GM18909 (cell line): ENCODE measurements at regions not wholly inside any gene's neighbourhood (a gene's known extent, or its start where the extent isn't known, plus 50 kb on each side); places are given as distances from the start of the nearest gene placed in this dataset.
"Not testable (repeated sequence)": the region's sequence is repeated elsewhere in the genome, so short reads cannot be mapped to it uniquely, and the experiment has no call there.

Experiments used
- ATAC-seq: cut with Tn5 transposase; IDR thresholded peaks from one replicate; pipeline ENCODE4 v1.9.1; 2021; ENCODE audit warnings: mild to moderate bottlenecking; ENCODE audit not compliant: unreplicated experiment, poor library complexity

DNA sequence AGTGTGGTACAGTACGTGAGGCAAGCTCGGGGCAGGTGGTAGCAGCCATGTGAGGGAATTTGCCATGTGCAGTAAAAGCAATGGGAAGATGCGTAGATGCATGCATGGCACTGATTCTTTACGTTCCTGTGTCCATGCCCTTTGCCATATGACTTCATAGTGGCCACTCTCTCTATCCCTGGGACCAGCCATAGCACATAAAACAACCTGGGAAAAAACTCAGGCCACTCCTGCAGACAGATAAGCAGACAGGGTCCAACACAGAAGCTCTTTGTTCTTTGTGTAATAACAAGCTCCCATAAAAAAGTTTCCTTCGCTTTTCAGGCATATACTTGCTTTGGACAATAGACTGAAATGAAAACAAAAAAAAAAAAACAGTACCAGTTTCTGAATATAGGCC lies 622.4 kb upstream of the POM121L12 start:
- no peak for ATAC-seq

- no peak for ATAC-seq
Measured at GRCh38 chr7:52410032-52410431, 625.4 kb upstream of the POM121L12 start.

GRCh38 chr7:52406808-52407207 lies 628.6 kb upstream of the POM121L12 start:
- ATAC-seq, result no peak

DNA sequence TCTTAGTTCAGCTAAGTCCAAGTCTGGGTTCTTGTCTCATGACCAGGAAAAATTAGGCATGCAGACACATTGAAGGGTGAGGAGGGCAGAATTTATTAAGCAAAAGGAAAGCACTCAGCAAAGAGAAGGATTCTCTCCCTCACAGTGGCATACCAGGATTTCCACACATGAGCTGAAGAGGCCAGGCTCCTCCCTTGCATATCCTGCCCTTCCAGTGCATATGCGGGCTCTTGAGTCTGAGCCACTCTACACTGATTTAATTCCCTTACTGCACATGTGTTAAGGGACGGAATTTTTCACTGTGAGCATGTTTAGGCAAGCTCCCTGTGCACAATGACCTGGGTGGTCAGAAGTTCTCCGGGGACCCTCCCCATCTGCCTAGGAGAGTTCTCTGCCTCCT lies 652.7 kb upstream of the POM121L12 start:
- ATAC-seq, result no peak

- ATAC-seq, result no peak
Measured at GRCh38 chr7:52369922-52370321, 665.5 kb upstream of the POM121L12 start.

DNA sequence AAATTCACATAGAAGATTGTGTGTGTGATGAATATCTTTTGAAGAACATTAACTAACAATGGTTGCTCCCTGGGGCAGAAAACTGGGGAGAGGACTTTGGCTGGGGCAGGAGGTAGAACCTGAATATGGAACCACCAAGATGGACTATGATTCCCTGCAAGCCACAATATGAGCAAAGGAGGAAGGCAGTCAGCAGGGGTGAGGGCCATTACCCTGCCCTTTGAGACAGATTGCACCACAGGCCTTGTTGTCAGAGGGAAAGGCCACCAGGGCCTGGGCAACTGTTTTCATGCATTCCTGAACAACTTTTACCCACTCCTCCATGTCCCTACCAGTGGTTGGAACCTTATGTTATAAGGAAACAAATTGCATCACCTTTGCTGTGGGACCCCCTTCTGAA lies 670.1 kb upstream of the POM121L12 start:
- ATAC-seq, result no peak

GRCh38 chr7:52362521-52362920 lies 672.9 kb upstream of the POM121L12 start:
- ATAC-seq, result no peak

- ATAC-seq, result no peak
Measured at GRCh38 chr7:52360541-52360940, 674.9 kb upstream of the POM121L12 start.

DNA sequence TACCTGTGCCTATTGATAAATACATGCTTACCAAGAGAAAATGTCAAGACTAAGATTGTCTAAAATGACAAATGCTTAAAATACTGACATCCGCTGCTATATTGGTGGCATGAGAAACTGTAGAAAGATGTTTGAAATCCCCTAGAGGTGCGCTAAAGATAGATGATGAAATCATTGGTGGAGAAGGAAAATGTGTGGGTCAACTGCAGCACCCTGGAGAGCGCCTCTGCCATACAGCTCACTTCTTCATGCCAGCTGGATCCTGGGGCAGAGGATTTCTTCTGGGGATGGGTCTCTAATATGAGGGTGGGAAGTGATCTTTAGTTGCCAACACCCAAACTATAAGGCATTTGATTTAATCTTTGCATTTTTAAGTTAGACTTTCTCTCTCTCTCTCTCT lies 680.4 kb upstream of the POM121L12 start:
- no peak for ATAC-seq

- ATAC-seq, result no peak
Measured at GRCh38 chr7:52352013-52352981, 683.1 kb upstream of the POM121L12 start.

GRCh38 chr7:52344015-52344414 lies 691.4 kb upstream of the POM121L12 start:
- no peak for ATAC-seq

DNA sequence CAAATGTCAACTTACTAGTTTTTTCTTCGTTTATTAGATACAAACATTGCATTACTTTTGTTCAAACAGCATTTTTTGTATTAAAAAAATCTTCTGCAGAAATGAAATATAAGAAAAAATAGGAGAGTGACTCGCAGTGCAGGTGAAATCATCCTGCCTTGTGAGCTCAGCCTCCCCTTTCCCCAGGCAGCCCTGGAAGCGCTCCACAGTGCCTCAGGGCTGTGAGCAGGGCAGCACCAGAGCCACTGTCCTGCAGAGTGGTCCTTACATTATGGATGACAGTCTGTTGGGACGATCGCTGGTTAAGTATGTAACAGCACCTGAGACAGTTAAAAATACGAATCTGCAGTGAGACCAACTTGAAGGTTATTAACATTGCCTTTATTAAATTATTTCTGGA lies 695.4 kb upstream of the POM121L12 start:
- ATAC-seq, result no peak

DNA sequence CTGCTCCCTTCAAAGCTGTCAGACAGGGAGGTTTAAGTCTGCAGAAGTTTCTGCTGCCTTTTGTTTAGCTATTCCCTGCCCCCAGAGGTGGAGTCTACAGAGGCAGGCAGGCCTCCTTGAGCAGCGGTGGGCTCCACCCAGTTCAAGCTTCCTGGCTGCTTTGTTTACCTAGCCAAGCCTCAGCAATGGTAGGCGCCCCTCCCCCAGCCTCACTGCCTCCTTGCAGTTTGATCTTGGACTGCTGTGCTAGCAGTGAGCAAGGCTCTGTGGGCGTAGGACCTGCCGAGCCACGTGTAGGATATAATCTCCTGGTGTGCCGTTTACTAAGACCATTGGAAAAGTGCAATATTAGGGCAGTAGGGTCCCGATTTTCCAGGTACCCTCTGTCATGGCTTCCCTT lies 707.1 kb upstream of the POM121L12 start:
- not testable (repeated sequence) for ATAC-seq

DNA sequence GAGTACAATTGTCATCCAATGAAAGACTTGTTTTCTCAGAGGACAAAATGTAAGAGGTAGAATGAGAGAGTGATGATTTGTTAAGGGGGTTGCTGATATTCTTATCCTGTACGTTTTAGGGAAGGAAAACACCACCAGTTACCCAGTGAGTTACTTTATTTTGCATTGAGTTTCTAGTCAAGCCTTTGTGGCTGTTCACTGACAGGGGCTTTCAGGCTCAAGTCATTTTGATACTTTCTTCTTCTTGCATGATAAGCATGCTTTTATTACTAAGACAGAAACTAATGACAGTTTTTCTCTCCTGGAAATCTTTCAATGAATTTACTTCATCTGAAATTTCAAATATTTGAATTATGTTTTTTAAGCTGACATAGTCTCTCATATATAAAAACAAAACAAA lies 710.2 kb upstream of the POM121L12 start:
- no peak for ATAC-seq

DNA sequence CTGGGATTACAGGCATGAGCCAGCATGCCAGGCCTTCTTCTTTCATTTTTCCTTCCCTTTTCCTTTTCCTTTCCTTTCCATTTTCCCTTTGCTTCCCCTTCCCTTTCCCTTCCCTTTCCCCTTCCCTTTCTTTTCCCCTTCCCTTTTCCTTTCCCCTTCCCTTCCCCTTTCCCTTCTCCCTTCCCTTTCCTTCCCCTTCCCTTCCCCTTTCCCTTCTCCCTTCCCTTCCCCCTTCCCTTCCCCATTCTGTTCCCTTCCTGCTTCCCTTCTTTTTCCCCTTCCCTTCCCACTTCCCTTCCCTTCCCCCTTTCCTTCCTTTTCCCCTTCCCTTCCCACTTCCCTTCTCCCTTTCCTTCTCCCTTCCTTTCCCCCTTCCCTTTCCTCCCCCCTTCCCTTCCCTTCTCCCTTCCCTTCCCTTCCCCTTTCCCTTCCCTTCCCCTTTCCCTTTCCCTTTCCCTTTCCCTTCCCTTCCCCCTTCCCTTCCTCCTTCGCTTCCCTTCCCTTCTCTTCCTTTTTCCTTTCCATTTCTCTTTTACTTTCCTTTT lies 712.2 kb upstream of the POM121L12 start:
- ATAC-seq, result no peak

DNA sequence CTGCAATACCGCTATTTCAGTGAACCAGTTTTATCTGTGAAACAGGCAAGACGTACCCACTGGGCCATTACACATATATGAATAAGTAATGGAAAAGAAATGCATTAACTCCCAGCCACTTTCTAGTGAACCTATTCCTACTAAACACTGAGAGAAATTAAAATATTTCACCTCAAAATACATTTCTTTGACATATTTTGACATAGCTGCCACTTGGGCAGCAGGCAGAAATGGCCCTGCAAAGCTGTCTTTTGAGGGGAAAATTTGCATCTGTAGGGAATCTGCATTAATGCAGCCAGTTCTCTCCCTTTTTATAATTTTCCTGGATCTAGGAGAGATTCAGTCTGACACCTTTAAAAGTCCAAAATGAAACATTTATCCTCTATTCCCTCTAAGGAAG lies 714.8 kb upstream of the POM121L12 start:
- no peak for ATAC-seq

DNA sequence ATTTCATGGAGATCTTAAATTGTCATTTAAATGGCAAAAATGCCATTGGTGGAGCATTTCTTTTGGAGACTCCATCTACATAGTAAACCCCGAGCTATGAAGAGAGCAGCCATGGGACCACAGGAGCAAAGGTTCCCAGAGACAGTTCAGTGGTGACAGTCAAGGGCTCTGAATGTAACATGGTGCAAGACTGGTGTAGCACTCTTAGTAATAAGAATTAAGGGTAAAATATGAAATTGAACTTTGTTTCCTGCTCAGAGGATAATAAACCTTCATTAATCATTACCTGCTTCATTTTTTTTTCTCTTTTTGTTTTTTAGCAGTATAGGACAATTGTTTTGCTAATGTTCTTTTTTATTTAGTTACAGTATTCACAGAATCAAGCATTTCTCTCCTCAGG lies 717.5 kb upstream of the POM121L12 start:
- no peak for ATAC-seq

DNA sequence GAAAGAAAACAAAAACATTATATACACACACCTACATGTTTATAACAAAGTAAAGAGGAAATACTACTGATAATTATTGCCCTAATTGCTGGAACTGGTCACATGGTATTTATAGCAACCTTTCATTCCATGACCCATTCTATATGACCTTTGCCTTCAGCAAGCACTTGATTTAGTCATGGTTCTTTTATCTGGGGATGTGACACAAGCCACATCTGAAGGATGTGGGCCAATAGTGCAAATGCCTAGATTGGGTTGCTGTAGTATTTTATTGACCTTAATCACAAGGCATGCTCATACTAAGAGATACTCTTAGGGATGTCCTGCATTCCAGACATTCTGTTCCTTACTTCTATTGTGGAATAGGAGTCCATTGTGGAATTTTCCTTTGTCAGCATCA lies 723.5 kb upstream of the POM121L12 start:
- no peak for ATAC-seq

- no peak for ATAC-seq
Measured at GRCh38 chr7:52309631-52310030, 725.8 kb upstream of the POM121L12 start.

DNA sequence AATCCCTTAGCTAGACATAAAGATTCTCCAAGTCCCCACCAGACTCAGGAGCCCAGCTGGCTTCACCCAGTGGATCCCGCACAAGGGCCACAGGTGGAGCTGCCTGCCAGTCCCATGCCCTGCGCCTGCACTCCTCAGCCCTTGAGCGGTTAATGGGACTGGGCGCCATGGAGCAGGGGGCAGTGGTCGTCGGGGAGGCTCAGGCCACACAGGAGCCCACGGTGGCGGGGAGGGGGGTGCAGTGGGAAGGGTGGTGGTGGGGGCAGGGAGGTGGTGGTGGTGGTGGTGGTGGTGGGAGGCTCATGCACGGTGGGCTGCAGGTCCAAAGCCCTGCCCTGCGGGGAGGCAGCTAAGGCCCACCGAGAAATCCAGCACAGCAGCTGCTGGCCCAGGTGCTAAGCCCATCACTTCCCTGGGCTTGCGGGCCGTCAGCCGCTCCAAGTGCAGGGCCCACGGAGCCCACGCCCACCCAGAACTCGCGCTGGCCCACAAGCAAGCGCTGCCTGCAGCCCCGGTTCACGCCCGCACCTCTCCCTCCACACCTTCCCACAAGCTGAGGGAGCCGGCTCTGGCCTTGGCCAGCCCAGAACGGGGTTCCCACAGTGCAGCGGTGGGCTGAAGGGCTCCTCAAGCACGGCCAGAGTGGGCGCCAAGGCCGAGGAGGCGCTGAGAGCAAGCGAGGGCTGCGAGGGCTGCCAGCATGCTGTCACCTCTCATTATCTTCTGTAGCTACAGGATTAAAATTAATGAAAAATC lies 732.5 kb upstream of the POM121L12 start:
- ATAC-seq, result no peak

- ATAC-seq, result no peak
Measured at GRCh38 chr7:52297128-52297527, 738.3 kb upstream of the POM121L12 start.
